ENCODE measurements at regions not wholly inside any gene's neighbourhood (a gene's known extent, or its start where the extent isn't known, plus 50 kb on each side); places are given as distances from the start of the nearest gene placed in this dataset.
A peak's percentile ranks its signal among the peaks of the same experiment; 100 is the strongest.

DNA sequence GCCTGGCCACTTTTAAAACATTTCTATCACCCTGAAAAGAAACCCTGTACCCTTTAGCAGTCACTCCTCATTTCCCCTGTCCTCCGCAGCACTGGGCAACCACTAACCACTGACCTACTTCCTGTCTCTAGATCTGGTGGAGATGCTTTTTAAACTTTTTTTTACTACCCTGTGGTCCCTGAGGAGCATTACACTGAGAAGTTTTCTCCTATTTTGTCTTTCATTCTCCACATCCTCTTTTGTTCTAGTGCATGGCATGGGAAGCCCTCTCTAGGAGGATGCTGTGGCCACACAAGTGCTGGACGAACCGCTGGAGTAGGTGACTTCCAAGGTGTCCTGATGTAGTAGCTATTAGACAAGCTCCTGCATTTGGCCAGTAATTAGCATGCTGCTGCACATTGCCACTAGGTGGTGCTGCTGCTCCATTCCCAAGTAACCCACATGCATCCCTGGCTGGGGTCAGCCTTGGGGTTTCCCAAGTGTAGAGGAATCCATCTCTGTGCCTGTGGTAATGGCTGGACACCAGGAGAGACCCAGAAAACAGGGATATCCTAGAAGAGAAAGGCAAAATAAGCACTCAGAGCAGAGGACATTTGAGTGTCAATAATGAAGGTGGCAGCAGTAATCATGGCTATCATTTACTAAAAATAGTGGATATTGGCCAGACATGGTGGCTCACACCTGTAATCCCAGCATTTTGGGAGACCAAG lies 143.8 kb upstream of the CRHR1 start:
- TF ChIP-seq, protein P1, sequence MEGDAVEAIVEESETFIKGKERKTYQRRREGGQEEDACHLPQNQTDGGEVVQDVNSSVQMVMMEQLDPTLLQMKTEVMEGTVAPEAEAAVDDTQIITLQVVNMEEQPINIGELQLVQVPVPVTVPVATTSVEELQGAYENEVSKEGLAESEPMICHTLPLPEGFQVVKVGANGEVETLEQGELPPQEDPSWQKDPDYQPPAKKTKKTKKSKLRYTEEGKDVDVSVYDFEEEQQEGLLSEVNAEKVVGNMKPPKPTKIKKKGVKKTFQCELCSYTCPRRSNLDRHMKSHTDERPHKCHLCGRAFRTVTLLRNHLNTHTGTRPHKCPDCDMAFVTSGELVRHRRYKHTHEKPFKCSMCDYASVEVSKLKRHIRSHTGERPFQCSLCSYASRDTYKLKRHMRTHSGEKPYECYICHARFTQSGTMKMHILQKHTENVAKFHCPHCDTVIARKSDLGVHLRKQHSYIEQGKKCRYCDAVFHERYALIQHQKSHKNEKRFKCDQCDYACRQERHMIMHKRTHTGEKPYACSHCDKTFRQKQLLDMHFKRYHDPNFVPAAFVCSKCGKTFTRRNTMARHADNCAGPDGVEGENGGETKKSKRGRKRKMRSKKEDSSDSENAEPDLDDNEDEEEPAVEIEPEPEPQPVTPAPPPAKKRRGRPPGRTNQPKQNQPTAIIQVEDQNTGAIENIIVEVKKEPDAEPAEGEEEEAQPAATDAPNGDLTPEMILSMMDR (IDR thresholded peaks at IDR 0.05) = peak; percentile 78 to 92 (median 86)
- TF ChIP-seq POLR2AphosphoS5 (IDR thresholded peaks at IDR 0.05) = no peak
- no peak for TF ChIP-seq EP300 (IDR thresholded peaks at IDR 0.05)

All from upper lobe of left lung (tissue), 4 donors.